SHP77 treated with DMSO at 0.1 percent for 48 hours (cell line): ENCODE measurements at regions not wholly inside any gene's neighbourhood (a gene's known extent, or its start where the extent isn't known, plus 50 kb on each side); places are given as distances from the start of the nearest gene placed in this dataset.
"Not testable (repeated sequence)": the region's sequence is repeated elsewhere in the genome, so short reads cannot be mapped to it uniquely, and the experiment has no call there.

ENCODE experiments used
- DNase-seq: peaks from one replicate; lab custom pipeline; 2025; lab: John Stamatoyannopoulos, UW

DNA sequence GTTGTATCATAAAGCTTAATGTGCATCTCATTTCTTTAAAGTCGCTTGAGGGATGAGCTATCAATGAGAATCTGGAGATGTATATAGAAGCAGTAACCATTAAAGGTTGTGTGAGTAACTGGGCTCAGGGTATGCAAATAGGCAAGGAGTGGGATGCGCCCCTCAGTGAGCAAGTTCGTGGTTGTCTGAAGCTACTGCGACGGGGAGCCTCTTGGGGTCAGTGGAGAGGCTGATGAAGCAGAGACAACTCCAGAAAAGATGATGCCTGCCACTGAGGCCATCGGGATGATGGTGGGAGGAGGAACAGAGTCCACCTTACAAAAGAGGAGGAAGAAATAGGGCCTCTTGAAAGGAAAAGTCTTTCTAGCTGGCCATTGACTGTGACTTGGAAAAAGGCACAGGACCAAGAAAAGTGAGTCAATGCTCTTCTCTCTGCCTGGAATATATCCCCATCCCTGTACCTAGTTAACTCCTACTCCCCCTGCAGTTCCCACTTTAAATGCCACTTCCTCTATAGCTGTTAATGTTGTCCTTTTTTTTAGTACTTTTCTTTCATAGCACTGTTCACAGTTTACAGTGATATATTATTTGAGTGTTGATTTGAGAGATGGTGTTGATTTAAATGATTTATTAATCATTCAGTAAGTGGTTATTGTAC, 51.4 kb upstream of the LSM6 start:
- no peak for DNase-seq

DNA sequence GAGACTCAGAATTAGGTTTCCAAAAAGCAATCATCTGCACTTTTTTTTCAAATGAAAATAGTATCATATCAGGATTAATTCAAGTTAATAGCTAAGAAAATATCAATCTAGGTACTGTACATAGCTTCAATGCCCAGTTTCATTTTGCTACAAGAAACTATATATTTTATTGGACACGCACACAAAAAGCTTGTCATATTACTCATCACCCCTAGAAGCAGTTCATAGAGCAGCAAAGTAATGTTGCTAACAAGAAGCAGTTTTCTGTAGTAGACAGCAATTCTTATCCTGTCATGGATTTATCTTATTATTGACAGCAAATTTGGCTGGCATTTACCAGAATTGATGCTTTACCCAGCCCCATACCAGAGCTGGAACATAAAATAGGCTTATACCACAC, 52.3 kb upstream of the LSM6 start:
- DNase-seq: no peak

DNA sequence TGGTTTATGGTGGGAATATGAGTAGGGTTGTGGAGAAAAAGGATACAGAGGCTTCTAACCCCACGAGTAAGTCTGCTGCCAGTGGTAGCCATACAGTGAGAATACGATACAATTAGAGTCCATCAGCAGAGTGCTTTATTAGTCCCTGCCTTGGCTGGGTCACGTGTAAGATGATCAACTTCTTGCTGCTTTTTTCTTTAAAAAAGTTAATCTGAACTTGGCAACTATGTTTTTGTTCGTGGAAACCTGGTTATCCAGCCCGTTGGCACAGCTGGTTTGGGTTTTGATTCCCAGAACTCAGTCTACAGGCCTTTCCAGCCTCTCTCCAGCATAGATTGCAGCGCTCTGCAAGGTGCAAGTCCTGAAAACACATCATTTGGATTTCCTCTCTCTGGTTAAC, 53.1 kb upstream of the LSM6 start:
- no peak for DNase-seq

DNA sequence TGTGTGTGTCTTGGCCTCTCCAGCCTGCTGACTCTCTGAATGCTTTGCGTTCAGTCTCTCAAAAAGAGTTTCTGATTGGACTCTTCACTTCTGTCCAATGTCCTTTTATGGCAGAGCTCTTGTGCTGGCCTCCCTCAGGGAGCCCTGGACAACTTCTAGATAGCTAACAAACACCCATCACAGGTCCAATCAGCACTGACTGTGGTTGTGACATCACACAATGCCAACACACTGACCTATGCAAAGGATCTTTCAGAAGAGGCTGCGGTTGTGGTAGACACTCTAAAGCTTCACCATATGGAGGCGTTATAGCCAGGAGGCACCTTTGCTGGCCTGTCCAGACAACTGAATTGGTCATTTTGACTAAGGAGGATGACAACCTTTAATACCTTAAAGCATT, 53.8 kb upstream of the LSM6 start:
- DNase-seq: no peak

DNA sequence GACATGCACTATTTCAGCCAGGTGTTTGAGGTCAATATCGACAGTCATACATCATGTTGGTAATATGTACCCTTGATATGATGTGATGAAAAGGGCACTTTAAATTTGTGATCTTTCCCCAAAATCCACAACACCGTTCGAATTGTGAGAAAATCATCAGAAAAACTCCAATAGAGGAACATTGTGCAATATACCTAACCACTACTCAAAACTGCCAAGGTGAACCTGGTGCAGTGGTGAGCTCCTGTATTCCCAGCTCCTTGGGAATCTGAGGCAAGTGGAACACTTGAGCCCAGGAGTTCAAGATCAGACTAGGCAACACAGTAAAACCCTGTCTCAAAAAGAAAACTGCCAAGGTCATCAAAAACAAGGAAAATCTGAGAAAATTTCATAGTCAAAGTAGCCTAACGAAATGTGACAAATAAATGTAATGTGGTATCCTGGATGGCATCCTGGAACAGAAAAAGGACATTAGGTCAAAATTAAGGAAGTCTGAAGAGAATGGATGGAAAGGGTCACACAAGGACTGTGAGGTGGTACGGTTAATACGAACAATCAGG, 55.6 kb upstream of the LSM6 start:
- no peak for DNase-seq

DNA sequence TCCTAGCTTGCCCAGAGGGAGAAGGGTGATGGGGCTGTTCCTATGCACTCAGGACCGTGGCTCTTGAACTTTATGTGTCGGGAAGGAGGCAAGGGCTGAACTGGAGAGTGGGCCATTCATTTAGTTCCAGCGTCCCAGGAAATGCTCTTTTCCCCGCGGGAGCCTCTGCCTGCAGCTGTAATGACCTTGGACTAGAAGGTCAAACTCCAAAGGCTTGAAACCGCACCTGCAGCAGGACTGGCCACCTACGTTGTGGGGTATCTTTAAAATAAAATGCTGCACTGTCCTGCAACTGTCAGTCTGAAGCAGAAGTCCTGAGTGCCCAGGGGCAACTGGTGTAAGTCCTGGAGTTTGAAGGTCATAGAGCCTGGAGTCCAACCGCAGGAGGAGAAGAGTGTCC, 61.5 kb upstream of the LSM6 start:
- no peak for DNase-seq

DNA sequence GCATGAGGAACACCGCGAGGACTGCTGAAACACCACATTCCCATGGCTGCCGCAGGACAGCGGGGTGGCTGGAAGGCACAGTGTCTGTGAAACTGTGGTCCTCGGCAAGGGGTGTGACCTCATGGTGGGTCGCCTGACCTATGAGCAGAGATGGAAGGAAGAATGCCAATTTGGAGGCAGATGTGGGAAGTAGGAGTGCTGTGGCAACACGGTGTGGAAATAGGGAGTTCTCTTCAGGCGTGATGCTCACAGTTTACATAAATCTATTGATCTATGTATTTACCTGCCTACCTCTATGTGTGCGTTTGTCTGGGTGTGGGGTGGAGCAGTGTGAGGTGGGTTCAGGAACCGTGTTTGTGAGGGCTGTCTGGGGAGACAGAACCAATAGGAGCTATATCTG, 62.3 kb upstream of the LSM6 start:
- DNase-seq: no peak

DNA sequence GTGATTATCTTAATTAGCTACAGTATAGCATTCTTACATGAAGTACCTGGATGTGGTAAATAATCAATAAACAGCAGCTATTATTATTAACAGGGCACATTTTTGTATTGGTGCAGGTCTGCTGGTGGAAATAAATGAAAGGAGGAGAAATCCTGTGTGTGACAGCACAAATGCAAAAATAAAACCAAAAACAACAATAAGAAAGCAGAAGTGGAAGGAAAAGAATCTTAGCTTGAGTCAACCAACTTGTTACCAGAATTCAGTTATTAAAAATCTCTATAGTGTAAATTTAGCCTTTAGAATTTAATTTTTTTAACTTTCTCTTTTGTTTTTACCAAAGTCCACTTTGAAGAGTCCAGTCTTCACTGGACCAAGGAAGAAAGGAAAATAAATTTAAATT, 63.1 kb upstream of the LSM6 start:
- no peak for DNase-seq

DNA sequence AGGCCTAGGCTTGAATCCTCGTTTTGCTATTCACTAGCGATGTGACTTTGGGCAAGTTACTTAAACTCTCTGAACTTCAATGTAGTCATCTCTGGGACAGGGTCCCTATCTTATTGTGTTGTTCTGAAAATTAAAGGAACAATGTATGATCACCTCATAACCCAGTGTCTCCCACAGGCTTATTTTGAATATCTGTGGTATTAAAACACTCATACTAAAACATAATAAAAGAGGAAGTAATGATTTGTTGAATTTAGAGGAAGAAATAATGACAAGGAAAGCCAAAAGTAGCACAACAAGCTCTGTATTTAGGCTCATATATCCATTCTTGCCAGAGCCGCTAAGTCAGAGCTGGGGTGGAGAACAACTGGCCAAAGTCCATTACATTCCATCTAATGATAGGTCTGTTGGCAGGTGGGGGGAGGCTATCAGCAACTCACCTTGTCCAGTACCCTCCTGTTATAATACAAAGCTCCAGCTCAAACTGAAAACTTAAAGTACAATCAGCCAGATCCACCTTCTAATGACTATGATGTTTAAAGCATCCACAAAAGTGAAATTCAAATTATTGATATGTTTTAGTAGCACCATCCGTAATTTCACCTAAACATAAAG, 64.5 kb upstream of the LSM6 start:
- DNase-seq: no peak

DNA sequence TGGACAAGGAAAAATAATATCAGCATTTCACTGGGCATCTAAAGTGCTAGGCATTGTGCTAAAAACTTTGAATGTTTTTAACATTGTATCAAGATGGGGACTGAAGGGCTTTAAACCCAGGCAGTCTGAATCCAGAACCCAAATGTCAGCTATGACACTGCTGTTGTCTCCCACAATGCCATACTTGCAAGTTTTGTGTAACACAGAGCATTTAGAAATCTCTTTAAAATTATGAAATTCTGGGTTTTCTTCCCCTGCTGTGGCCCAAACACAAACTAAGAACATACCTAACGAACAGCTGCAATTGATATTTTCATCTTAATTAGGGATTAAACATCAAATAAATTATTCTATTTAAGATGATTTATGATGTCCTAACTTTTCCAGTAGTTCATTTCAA, 66.8 kb upstream of the LSM6 start:
- no peak for DNase-seq

DNA sequence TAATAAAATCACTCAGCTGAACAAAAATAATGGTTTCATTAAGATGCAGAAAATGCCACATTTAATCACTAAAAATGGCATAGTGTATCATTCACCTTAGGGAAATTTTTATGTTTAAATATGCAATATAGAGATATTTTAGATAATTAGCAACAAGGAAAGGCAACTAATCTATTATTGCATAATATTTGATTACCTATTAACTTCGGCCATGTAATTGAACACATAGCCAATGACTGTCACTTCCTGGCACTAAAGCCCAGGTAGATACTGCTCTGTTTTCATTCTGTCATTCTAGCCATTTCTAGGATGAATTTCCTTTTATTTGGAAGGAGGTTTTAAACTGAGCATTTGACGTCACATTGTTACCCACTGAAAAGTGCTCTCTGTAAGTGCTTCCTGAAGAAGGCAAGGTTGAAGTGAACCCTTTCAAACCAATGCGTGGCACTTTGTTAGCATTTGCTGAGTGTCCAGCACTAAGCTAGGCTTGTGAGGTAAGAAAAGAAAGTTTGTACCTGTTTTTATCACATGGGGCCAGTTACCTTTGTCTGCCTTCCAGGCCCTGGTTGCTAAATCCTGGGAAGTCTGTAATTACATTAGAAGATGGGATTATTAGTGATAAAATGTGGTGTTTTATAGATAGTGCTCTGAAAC, 67.8 kb upstream of the LSM6 start:
- DNase-seq: no peak

DNA sequence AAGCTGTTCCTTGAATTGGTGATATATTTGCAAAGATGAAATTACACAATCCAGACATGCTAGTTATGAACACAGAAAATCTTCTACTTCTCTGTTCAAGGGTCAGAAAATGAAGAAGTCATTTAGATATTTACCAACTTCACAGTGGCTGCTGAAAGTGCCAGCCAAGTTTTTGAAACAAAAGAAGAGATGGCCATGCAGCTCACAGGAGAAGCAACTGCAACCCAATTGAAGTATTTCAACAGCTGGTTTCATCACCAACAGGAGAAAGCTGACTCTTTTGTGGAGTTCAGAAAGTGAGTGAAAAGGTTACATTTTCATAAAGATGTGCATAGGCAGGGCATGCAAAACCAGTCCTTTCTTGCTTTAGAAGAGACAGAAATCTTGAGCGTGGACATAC, 70.1 kb upstream of the LSM6 start:
- DNase-seq: no peak

DNA sequence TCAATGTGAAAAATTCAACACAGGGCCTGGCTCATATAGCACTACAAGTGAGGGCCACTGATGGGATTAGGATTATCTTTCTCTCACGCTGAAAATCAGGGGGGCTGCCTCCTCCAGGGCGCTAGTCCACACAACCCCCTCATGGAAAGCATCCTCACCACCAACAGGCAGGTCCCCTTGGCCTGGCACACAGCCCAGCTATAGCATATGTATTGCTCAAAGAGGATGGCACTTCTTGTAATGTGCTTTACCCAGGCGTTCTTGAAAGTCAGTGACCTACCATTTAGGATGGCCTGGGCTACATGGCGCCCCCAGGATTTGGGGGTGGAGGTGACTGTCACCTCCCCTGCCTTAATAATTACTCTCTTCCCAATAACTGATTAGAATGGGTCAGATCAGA, 71.0 kb upstream of the LSM6 start:
- DNase-seq: no peak

DNA sequence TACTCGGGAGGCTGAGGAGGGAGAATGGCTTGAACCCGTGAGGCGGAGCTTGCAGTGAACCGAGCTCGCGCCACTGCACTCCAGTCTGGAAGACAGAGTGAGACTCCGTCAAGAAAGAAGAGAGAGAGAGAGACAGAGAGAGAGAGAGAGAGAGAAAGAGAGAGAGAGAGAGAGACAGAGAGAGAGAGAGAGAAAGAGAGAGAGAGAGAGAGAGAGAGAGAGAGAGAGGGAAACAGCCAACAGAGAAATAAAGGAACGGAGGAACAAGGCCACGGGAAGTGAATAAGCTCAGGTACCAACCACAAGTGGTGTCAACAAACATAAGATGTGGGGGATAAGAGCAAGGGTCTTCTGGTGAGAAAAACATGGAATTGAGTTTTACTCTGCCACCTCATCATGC, 71.5 kb upstream of the LSM6 start:
- not testable (repeated sequence) for DNase-seq

DNA sequence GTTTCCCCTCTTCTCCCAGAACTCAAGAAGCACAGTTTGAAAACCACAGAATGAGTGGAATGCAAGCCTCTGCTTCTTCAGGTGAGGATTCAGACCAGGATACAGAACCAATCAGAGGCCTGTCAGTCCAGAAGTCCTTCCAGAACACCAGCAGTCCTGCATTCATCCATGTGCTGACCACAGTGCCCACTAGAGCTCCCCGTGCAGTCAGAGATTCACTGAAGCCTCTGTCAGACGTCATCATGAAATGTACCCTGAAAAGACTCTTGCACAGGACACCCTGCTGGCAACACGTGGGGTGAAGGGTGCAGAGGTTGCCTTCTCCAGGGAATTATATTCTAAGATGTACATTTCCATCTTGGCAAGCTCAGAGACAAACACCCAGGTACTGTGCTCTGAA, 75.9 kb upstream of the LSM6 start:
- no peak for DNase-seq

DNA sequence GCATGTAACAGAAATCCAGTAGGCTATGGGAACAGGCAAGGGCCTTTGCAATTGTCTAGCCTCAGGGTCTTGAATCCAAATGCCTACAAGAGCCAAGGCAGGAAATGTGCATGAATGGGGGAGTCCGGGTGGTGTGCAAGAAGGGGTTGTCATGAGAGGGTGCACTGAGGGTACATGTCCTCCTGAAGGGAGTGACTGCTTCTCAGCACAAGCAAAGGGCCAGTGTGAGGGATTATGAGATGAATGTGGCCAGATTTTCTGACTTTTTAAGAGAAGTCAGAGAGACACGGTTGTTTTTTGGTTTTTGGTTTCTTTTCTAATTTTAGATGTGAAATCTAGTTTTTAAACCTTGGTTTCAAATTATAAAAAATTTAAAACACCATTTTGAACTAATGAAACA, 76.5 kb upstream of the LSM6 start:
- no peak for DNase-seq

DNA sequence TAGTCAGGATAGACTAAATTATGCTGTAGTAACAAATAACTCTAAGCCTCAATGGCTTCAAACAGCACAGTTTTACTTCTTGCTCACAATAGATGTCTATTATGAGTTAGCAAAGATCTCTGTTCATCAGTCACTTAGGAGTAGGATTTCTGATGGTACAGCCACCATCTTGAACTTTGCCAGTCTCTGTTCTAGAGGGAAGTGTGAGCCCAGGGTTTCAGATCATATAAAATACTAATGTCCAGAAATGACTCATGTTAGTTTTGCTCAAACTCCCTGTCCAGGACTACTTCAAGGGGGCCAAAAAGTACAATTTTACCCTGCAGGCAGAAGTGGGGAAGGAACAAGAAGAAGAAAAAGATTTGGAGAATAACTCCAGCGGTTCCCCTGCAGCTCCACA, 77.1 kb upstream of the LSM6 start:
- DNase-seq: no peak

DNA sequence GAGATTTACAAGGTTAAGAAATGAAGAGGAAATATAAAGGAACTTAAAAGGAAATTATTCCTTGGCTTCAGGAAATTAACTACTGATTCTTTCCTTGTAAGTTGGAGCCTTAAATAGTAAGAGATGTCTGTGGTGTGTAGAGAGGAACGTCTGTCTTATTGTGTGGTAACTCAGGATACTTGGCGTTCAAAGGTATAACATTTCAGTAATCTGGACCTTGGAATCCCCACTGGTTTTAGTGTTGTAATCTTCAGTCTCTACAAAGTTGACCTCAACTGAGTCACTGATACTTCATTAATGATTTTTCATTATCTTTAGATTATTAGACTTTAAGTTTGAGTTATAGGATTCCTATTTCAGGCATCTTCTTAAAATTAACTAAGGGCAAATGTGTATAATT, 79.1 kb upstream of the LSM6 start:
- DNase-seq: no peak

DNA sequence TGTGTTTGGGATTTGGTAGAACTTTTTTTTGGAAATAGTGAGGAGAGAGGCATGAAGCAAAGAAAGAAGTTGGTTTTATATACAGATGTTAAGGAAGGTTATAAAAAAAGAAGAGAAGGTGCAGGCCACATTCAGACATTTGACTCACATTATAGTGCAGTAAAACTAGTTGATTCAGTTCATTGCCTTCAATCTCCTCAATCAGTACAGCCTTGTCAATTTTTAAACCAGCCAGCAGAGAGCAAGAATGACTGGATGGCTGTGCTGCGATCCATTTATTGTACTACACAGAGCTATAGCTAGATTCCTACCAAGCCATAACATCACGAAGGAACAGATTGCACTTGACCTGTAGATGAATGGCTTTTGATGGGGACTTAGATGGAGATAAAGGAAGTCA, 79.7 kb upstream of the LSM6 start:
- no peak for DNase-seq

DNA sequence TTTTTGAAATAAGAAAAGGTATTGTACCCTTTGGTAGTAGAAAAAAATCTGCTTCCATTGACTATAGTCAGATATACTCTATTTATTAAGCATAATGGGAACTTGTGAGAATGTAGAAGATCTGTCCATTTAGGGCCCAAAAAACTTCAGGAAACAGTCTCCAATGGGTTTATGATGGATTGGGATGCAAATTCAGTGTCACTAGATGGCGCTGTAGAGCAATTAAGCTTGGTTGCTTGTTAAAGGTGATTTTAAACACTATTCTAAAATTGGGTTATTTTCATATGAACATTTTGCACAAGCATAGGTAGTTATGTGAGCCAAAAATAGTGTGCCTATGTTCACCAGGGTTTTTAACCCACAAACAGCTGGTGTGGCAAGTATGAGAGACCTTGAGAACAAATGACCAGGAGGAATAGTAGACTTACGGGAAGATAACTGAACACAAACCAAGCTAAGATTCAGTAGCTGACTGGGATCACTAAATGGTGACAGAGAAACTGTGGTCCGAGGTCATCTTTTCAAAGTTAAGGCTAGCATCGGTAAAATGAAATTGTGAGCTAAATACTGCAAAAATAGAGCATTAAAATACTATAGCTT, 80.3 kb upstream of the LSM6 start:
- peak; percentile 5 for DNase-seq

DNA sequence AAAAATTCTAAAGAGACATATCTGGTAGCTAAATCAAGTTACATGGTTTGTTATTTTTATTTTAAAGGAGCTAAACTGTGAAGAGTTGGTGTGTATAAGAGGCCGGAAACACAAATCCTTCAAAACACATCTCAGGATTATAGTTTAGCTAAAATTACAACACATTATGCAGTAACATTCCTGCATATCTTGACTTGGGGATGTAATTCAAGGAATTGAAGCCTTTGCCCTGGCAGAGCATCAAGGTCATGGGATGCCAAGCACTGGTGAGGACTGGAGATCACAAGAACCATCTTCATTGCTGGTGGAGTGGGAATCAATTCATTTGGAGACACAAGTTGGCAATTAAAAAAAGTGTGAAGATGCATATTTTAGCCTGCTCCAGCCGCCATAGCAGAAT, 86.8 kb upstream of the LSM6 start:
- no peak for DNase-seq

DNA sequence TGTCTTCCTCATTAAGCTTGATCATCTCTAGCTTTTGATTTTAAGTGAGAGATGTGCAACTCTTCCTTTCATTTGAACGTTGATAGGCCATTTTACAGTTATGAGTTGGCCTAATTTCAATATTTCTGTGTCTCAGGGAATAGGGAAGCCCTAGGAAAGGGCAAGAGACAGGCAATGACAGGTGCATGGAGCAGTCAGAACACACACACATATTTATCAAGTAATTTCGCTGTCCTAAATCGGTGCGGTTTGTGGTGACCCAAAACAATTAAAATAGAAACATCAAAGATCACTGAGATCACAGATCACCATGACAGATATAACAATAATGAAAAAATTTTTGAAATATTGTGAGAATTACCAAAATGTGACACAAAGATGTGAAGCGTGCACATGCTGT, 87.7 kb upstream of the LSM6 start:
- DNase-seq: no peak

DNA sequence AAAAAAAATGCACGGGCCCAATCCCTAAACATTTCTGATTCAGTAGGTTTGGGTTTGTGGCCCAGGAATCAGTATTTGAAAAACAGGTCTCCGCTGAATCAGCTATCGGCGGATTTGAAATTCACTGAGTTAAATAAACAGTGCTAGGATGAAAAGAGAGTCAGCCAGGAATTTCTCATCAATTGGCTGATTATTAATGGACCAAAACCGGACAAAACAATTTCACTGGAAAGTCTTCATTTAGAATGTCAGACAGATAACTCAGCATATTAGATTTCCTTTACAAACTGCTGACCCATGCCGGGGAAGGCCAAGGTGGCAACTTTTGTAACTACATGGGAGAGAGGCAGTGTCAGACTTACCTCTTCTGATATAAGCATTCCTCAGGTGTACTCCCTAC, 99.4 kb upstream of the LSM6 start:
- DNase-seq: no peak
